ENCODE measurements at regions not wholly inside any gene's neighbourhood (a gene's known extent, or its start where the extent isn't known, plus 50 kb on each side); places are given as distances from the start of the nearest gene placed in this dataset.

DNA sequence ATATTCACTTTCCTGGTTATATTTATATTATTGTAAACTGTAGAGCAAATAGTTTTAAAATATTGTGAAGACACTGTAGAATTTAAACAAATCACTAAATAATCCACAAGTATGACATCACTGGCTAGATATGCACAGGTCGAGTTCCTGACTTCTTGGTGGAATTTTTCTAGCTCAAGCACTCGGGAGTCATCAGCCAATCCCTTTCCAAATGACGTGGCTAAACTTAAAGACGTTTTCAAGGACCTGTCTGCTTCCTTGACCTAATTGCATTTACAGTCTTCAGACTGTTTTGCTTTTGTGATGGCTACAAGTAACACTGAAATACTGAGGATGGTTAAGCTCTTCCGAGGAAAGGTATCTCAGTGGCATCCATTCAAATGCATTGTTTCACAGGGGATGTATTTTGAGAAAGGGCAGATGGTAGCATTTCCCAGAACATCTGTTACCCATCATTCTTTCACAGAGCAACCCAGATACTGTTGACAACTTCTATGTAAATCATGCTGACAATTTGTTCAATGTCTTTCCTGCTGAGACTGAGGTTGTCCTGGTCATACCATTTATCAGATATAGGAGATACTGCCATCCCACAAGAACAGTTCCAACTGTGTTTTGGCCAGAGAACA is 262.8 kb downstream of the CDH10 start:
- no peak overlapping the region for H3K27ac ChIP-seq
- DNase-seq, result no peak
- H3K27me3 ChIP-seq (ENCODE audit: insufficient read depth, low read depth, severe bottlenecking), result no peaks in the 10 kb centered on the region
- H3K36me3 ChIP-seq, result no peaks in the 10 kb centered on the region
- TF ChIP-seq, protein P1, sequence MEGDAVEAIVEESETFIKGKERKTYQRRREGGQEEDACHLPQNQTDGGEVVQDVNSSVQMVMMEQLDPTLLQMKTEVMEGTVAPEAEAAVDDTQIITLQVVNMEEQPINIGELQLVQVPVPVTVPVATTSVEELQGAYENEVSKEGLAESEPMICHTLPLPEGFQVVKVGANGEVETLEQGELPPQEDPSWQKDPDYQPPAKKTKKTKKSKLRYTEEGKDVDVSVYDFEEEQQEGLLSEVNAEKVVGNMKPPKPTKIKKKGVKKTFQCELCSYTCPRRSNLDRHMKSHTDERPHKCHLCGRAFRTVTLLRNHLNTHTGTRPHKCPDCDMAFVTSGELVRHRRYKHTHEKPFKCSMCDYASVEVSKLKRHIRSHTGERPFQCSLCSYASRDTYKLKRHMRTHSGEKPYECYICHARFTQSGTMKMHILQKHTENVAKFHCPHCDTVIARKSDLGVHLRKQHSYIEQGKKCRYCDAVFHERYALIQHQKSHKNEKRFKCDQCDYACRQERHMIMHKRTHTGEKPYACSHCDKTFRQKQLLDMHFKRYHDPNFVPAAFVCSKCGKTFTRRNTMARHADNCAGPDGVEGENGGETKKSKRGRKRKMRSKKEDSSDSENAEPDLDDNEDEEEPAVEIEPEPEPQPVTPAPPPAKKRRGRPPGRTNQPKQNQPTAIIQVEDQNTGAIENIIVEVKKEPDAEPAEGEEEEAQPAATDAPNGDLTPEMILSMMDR (IDR thresholded peaks at IDR 0.05; ENCODE audit: low read depth, low read length), result no peak
- H3K4me3 ChIP-seq (ENCODE audit: low read depth, low read length), result no peak overlapping the region
- peaks cover under 1% of the 10 kb centered on the region for H3K9me3 ChIP-seq (ENCODE audit: severe bottlenecking)

DNA sequence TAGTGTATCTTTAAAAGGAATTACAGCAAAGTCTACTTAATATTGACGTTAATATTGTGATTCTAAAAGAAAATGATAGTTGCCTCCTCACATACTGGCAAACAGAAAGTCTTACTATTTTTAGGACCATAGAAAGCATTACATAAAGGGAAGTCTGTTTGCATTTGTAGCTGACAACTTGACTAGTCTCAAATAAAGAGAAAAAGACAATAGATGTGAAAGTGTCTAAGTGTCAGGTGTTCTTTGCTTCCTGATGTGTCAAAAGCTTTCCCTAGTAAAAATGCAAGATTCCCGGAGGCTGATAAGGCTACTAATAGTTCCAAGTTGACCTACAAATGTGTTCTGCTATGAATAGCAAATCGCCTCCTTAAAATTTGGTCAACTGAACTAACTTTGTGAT is 259.7 kb downstream of the CDH10 start:
- no peak for DNase-seq
- H3K27ac ChIP-seq, result no peak overlapping the region
- no peaks in the 10 kb centered on the region for H3K36me3 ChIP-seq
- H3K9me3 ChIP-seq (ENCODE audit: severe bottlenecking), result peaks cover 2% of the 10 kb centered on the region
- H3K4me3 ChIP-seq (ENCODE audit: low read depth, low read length), result no peak overlapping the region
- TF ChIP-seq, protein P1 (IDR thresholded peaks at IDR 0.05; ENCODE audit: low read depth, low read length), result no peak
- no peaks in the 10 kb centered on the region for H3K27me3 ChIP-seq (ENCODE audit: insufficient read depth, low read depth, severe bottlenecking)

DNA sequence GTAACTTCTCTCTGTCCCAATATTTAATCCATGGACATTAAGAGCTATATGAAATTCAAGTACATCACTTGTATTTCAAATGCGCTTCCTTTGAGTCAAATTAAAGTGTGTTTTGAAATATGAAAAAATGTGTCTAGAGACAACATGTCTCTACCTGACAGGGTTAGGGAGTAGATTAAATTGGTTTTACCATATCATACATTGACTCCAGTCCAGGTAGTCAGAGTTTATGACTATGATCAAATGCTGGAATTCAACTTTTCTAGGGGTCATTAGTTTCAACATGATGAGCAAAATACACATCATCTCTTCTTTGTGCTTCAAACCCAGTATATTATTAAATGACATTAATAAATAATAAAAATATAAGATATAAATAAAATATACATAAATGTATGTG is 259.2 kb downstream of the CDH10 start:
- Histone ChIP-seq H3K36me3 (no peaks in the 10 kb centered on the region), H3K4me3 (ENCODE audit: low read depth, low read length) (no peak overlapping the region), H3K27ac (no peak overlapping the region), H3K9me3 (ENCODE audit: severe bottlenecking) (peaks cover 2% of the 10 kb centered on the region), H3K27me3 (ENCODE audit: insufficient read depth, low read depth, severe bottlenecking) (no peaks in the 10 kb centered on the region)
- TF ChIP-seq, protein P1 (IDR thresholded peaks at IDR 0.05; ENCODE audit: low read depth, low read length), result no peak
- DNase-seq, result no peak

DNA sequence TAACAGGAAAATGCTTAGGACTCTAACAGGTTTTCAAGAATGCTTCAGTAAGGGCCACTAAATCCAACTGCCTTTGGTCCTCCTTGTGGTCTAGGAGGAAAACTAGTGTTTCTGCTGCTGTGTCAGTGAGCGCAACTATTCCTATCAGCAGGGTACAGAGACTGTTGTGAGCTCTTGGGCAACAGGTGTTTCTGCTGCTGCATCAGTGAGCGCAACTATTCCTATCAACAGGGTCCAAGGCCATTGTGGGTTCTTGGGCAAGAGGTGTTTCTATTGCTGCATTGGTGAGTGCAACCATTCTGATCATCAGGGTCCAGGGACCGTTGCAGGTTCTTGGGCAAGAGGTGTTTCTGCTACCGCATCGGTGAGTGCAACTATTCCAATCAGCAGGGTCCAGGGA is 256.3 kb downstream of the CDH10 start:
- Histone ChIP-seq H3K27ac (no peak overlapping the region), H3K36me3 (no peaks in the 10 kb centered on the region), H3K27me3 (ENCODE audit: insufficient read depth, low read depth, severe bottlenecking) (no peaks in the 10 kb centered on the region), H3K4me3 (ENCODE audit: low read depth, low read length) (no peak overlapping the region), H3K9me3 (ENCODE audit: severe bottlenecking) (peaks cover 2% of the 10 kb centered on the region)
- DNase-seq, result no peak
- TF ChIP-seq, protein P1 (IDR thresholded peaks at IDR 0.05; ENCODE audit: low read depth, low read length), result no peak

DNA sequence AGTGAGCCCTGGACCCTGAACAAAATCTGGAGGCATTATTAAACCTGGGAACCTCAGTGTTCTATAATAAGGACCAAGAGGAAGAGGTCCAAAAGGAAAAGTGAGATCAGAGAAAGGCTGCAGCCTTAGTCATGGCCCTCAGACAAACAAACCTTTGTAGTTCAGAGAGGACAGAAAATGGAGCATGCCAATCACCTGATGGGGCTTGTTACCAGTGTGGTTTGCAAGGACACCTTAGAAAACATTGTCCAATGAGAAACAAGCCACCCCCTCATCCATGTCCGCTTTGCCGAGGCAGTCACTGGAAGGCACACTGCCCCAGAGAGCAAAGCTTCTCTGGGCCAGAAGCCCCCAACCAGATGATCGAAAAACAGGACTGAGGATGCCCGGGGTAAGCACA is 254.8 kb downstream of the CDH10 start:
- Histone ChIP-seq H3K27ac (no peak overlapping the region), H3K27me3 (ENCODE audit: insufficient read depth, low read depth, severe bottlenecking) (no peaks in the 10 kb centered on the region), H3K4me3 (ENCODE audit: low read depth, low read length) (no peak overlapping the region), H3K9me3 (ENCODE audit: severe bottlenecking) (peaks cover 2% of the 10 kb centered on the region), H3K36me3 (no peaks in the 10 kb centered on the region)
- no peak for DNase-seq
- TF ChIP-seq, protein P1 (IDR thresholded peaks at IDR 0.05; ENCODE audit: low read depth, low read length), result no peak

DNA sequence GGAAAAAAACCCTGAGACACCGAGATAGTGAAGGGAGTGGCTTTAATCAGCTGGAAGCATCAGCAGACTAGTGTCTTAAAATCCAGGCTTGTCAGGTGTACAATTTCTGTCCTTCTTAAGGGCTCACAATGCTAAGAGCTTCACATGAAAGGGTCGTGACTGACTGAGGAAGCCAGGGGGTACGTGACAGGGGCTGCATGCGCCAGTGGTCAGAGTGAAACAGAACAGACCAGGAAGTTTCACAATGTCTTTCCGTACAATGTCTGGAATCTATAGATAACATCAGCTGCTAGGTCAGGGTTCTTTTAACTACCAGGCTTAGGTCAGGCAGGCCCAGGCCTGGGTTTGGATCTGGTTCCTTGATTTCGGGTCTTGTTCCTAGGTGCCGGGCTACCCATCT is 253.0 kb downstream of the CDH10 start:
- DNase-seq, result no peak
- H3K9me3 ChIP-seq (ENCODE audit: severe bottlenecking), result peaks cover 2% of the 10 kb centered on the region
- H3K36me3 ChIP-seq, result no peaks in the 10 kb centered on the region
- H3K27ac ChIP-seq, result no peak overlapping the region
- no peak overlapping the region for H3K4me3 ChIP-seq (ENCODE audit: low read depth, low read length)
- TF ChIP-seq, protein P1 (IDR thresholded peaks at IDR 0.05; ENCODE audit: low read depth, low read length), result no peak
- H3K27me3 ChIP-seq (ENCODE audit: insufficient read depth, low read depth, severe bottlenecking), result no peaks in the 10 kb centered on the region

Measured in WERI-Rb-1 (cell line).